Activated CD8-positive, alpha-beta T cell treated with anti-CD3 and anti-CD28 coated beads for 36 hours (primary cell): ENCODE measurements at regions not wholly inside any gene's neighbourhood (a gene's known extent, or its start where the extent isn't known, plus 50 kb on each side); places are given as distances from the start of the nearest gene placed in this dataset.

Experiments used
- ATAC-seq: fragments of 200-7000 bp; cut with Tn5 transposase; one replicate; pipeline ENCODE4 v1.10.0; 2021; ENCODE audit warnings: mild to moderate bottlenecking, moderate library complexity
- CTCF ChIA-PET: fragments of 350-600 bp; sonication (Branson Sonifier 250); formaldehyde crosslinking; loops from one replicate; lab custom pipeline; 2021; ENCODE audit warnings: antibody characterized with exemption; lab: Charles Lee
- POLR2A ChIA-PET: fragments of 350-600 bp; sonication (Branson Sonifier 250); formaldehyde crosslinking; loops from one replicate; lab custom pipeline; 2021; ENCODE audit warnings: antibody characterized with exemption; lab: Charles Lee
- DNase-seq: peaks from one replicate; pipeline ENCODE4 v3.0.0-alpha.2; 2020
- H3K27ac Mint-ChIP-seq: one replicate; pipeline ENCODE4 v1.8.0; 2021; ENCODE audit warnings: mild to moderate bottlenecking, mixed read lengths
- H3K27me3 Mint-ChIP-seq: one replicate; pipeline ENCODE4 v1.8.0; 2021; ENCODE audit warnings: mixed read lengths
- H3K36me3 Mint-ChIP-seq: one replicate; pipeline ENCODE4 v1.8.0; 2021; ENCODE audit warnings: low read depth, mixed read lengths
- H3K4me1 Mint-ChIP-seq: one replicate; pipeline ENCODE4 v1.8.0; 2021; ENCODE audit warnings: low read depth, mixed read lengths
- H3K4me3 Mint-ChIP-seq: one replicate; pipeline ENCODE4 v1.8.0; 2021; ENCODE audit warnings: mild to moderate bottlenecking, moderate library complexity, mixed read lengths
- H3K9me3 Mint-ChIP-seq: one replicate; pipeline ENCODE4 v1.8.0; 2021; ENCODE audit warnings: mixed read lengths
- intact Hi-C: fragments of 100-400 bp; cut with micrococcal nuclease; formaldehyde crosslinking; loops from one replicate; pipeline ENCODE4 v1.10.0; 2022
- TF ChIP-seq, protein P1 (sequence below): fragments of 200-600 bp; IDR thresholded peaks from one replicate; pipeline ENCODE4 v1.8.0; 2022; ENCODE audit warnings: antibody characterized with exemption, mild to moderate bottlenecking

GRCh38 chr2:133835821-133836619 lies 267.8 kb upstream of the NCKAP5 start:
- Mint-ChIP-seq H3K4me3 (no peak overlapping the region), H3K27me3 (no peaks in the 10 kb centered on the region), H3K36me3 (no peaks in the 10 kb centered on the region), H3K27ac (no peak overlapping the region), H3K4me1 (no peaks in the 10 kb centered on the region), H3K9me3 (no peaks in the 10 kb centered on the region)
- intact Hi-C loops: no loop called here
- DNase-seq (no peak), ATAC-seq (no peak)
- TF ChIP-seq, protein P1, sequence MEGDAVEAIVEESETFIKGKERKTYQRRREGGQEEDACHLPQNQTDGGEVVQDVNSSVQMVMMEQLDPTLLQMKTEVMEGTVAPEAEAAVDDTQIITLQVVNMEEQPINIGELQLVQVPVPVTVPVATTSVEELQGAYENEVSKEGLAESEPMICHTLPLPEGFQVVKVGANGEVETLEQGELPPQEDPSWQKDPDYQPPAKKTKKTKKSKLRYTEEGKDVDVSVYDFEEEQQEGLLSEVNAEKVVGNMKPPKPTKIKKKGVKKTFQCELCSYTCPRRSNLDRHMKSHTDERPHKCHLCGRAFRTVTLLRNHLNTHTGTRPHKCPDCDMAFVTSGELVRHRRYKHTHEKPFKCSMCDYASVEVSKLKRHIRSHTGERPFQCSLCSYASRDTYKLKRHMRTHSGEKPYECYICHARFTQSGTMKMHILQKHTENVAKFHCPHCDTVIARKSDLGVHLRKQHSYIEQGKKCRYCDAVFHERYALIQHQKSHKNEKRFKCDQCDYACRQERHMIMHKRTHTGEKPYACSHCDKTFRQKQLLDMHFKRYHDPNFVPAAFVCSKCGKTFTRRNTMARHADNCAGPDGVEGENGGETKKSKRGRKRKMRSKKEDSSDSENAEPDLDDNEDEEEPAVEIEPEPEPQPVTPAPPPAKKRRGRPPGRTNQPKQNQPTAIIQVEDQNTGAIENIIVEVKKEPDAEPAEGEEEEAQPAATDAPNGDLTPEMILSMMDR: no peak
- POLR2A ChIA-PET: no interaction called here
- CTCF ChIA-PET: interaction anchor here (1.3 kb wide), 1 partner anchor 14 kb away, joined by 3 read pairs; no protein-coding TSS in a partner anchor

DNA sequence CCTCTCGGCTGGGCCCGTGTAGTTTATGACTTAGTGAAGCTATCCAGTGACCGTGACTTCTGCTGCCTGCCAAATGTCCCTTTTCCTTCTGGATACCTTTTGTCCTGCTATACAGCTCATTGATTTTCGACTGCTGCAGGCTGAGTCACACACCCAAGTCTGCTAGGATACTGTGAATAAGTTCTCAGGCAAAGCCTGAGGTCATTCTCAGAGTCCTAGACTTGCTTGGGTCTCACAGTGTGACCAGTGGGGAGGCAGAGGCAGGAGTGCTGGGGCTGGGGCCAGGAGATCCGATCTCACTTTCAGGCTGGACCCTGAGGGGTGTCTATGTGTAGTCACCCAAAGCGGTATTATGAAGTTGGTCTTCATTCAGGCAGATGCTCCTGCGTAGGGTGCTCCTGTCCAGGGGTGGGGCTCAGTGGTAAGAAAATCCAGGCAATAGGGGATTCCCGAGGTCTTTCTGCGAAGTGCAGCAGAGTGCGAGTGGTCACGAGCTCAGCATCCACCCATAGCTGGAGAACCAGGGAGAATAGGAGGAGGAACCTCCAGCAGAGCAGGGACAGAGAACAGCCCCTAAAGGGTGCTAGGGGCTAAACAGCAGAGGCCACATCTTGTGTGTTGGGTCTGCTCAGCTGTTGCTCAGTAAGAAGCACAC lies 268.6 kb upstream of the NCKAP5 start:
- ChIA-PET POLR2A (no interaction called here), CTCF (interaction anchor here (1.3 kb wide), 1 partner anchor 13 kb away, joined by 3 read pairs; no protein-coding TSS in a partner anchor)
- TF ChIP-seq, protein P1: no peak
- no peak for ATAC-seq
- no peak overlapping the region for H3K4me3 Mint-ChIP-seq
- H3K27ac Mint-ChIP-seq: no peak overlapping the region
- intact Hi-C loops: no loop called here
- H3K4me1 Mint-ChIP-seq: no peaks in the 10 kb centered on the region
- no peaks in the 10 kb centered on the region for H3K36me3 Mint-ChIP-seq
- H3K9me3 Mint-ChIP-seq: no peaks in the 10 kb centered on the region
- no peak for DNase-seq
- H3K27me3 Mint-ChIP-seq: no peaks in the 10 kb centered on the region

DNA sequence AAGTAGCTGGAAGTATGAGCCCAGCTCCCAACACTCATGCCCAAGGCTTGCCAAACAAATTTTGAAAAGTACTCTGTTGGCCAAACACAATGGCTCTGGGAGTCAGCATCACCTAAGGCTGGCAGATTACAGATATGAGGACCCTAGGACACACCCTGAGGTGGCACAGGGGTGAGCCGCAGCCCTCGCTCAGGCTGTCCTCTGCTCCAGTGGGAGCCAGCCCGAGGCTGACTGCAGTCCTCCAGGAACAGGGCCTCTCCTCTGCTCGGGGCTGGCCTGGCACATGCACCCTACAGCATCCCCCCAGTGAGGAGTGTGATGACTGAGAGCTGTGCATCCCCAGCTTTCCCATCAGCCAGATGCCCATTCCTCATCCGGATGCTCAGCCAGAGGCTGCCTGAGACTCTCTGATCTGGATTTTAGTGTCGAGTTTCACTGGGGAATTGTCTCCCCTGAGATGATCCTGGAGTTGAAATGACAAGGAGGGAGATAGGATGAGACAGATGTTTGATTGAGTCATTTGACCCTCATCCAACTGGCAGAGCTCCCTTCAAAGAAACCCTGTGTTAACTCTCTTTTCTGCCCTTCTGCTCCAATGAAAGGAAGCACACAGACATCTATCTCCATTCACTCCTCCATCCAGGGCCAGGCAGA lies 269.3 kb upstream of the NCKAP5 start:
- Mint-ChIP-seq H3K9me3 (no peaks in the 10 kb centered on the region), H3K36me3 (no peaks in the 10 kb centered on the region), H3K27ac (no peak overlapping the region)

DNA sequence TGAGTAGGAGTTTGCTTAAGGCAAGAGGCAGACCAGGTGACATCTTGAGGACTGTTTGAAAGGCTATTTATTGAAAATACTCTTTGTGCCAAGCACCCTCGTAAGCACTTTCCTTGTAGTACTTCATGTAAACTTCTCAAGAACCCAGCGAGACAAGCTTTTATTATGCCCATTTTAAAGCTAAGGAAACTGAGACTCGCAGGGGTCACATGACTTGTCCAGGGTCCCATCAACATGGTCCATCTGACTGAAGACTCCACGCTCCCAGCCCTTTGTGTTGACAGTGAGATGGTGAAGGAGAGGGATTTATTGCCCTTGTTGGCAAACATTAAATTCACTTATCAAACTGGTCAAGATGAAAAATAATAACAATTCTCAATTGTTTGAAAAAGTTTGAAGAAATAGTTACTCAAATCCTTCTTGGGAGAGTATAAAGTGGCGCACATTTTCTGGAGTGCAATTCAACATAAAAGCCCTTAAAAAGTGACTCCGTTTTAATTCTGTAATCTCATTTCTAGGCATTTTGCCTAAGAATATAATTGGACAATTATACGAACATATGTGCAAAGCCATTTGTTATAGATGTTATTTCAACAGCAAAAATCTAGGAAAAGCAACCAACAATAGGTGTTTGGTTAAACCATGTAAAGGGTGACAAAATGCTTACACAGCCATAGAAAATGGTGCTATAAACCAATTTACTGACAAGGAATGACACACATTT lies 270.5 kb upstream of the NCKAP5 start:
- TF ChIP-seq, protein P1: no peak
- Mint-ChIP-seq H3K4me3 (no peak overlapping the region), H3K36me3 (no peaks in the 10 kb centered on the region), H3K4me1 (no peaks in the 10 kb centered on the region), H3K27me3 (no peaks in the 10 kb centered on the region), H3K9me3 (no peaks in the 10 kb centered on the region), H3K27ac (no peak overlapping the region)
- ATAC-seq (no peak), DNase-seq (no peak)
- intact Hi-C loops: no loop called here
- POLR2A ChIA-PET: no interaction called here
- CTCF ChIA-PET: no interaction called here

More for the DNA sequence above, 269.3 kb upstream of the NCKAP5 start:
- no peak overlapping the region for H3K4me3 Mint-ChIP-seq
- H3K27me3 Mint-ChIP-seq: no peaks in the 10 kb centered on the region
- DNase-seq (no peak), ATAC-seq (no peak)
- intact Hi-C loops: no loop called here
- TF ChIP-seq, protein P1: no peak
- H3K4me1 Mint-ChIP-seq: no peaks in the 10 kb centered on the region
- ChIA-PET POLR2A (no interaction called here), CTCF (interaction anchor here (1.3 kb wide), 1 partner anchor 13 kb away, joined by 3 read pairs; no protein-coding TSS in a partner anchor)
